Endodermal cell (in vitro differentiated cells): ENCODE measurements at regions not wholly inside any gene's neighbourhood (a gene's known extent, or its start where the extent isn't known, plus 50 kb on each side); places are given as distances from the start of the nearest gene placed in this dataset.

Source experiments
- DNase-seq: peaks from one replicate; pipeline ENCODE4 v3.0.0-alpha.2; 2017
- H3K27ac ChIP-seq: 2 replicates; pipeline ENCODE4 v1.5.1; 2013; ENCODE audit warnings: mild to moderate bottlenecking, low read depth, low read length, moderate library complexity
- H3K27me3 ChIP-seq: 2 replicates; pipeline ENCODE4 v1.6.1; 2013; ENCODE audit warnings: mild to moderate bottlenecking, low read length, moderate library complexity; ENCODE audit not compliant: insufficient read depth, control insufficient read depth, poor library complexity, severe bottlenecking
- H3K36me3 ChIP-seq: 2 replicates; pipeline ENCODE4 v1.7.0; 2013; ENCODE audit warnings: mild to moderate bottlenecking, low read length, moderate library complexity; ENCODE audit not compliant: control insufficient read depth, insufficient read depth
- H3K4me1 ChIP-seq: one replicate; pipeline ENCODE4 v1.7.0; 2013; ENCODE audit warnings: low read length; ENCODE audit not compliant: control insufficient read depth, insufficient read depth
- H3K4me3 ChIP-seq: 2 replicates; pipeline ENCODE4 v1.5.1; 2013; ENCODE audit warnings: mild to moderate bottlenecking, low read length, moderate library complexity
- H3K9ac ChIP-seq: 2 replicates; pipeline ENCODE4 v1.6.1; 2013; ENCODE audit warnings: mild to moderate bottlenecking, low read length, moderate library complexity; ENCODE audit not compliant: poor library complexity, severe bottlenecking; ENCODE audit errors: extremely low read depth
- H3K9me3 ChIP-seq: 2 replicates; pipeline ENCODE4 v1.6.1; 2013; ENCODE audit warnings: mild to moderate bottlenecking, low read length, moderate library complexity; ENCODE audit not compliant: control insufficient read depth
- H3K27ac Mint-ChIP-seq: 2 replicates; pipeline ENCODE4 v1.8.0; 2020; ENCODE audit warnings: mixed read lengths
- H3K27me3 Mint-ChIP-seq: 2 replicates; pipeline ENCODE4 v1.8.0; 2021; ENCODE audit warnings: mild to moderate bottlenecking, mixed read lengths; ENCODE audit not compliant: insufficient read depth
- H3K36me3 Mint-ChIP-seq: 2 replicates; pipeline ENCODE4 v1.8.0; 2020; ENCODE audit warnings: low read depth, mixed read lengths
- H3K4me1 Mint-ChIP-seq: 2 replicates; pipeline ENCODE4 v1.8.0; 2020; ENCODE audit warnings: mixed read lengths
- H3K4me3 Mint-ChIP-seq: 2 replicates; pipeline ENCODE4 v1.8.0; 2020; ENCODE audit warnings: mild to moderate bottlenecking, moderate library complexity, mixed read lengths
- H3K9me3 Mint-ChIP-seq: 2 replicates; pipeline ENCODE4 v1.8.0; 2020; ENCODE audit warnings: mild to moderate bottlenecking, mixed read lengths
- CTCF ChIP-seq: fragments of 200-600 bp; sonication (generic); conservative IDR thresholded peaks from 2 replicates; pipeline ENCODE4 v1.5.0; 2021; ENCODE audit warnings: antibody characterized with exemption, mild to moderate bottlenecking
- WGBS, 2 experiments: methylation state at CpG; one replicate each; pipeline versions ENCODE4 v1.1.5 to v1.1.7; 2013; ENCODE audit warnings: missing lambda C conversion rate in 2 of 2, mixed read lengths in 1 of 2; ENCODE audit not compliant: insufficient coverage in 1 of 2, insufficient read length in 1 of 2; 5-methylcytosine and 5-hydroxymethylcytosine counted together

- no peak overlapping the region for H3K4me3 Mint-ChIP-seq
- DNase-seq, result no peak
- no peak for TF ChIP-seq CTCF
- H3K4me1 Mint-ChIP-seq, result no peaks in the 10 kb centered on the region
- no peak overlapping the region for H3K4me3 ChIP-seq
- H3K27ac ChIP-seq, result no peak overlapping the region
- H3K9me3 Mint-ChIP-seq, result no peaks in the 10 kb centered on the region
- no peaks in the 10 kb centered on the region for H3K36me3 Mint-ChIP-seq
- H3K27me3 ChIP-seq, result no peaks in the 10 kb centered on the region
- 94 to 96% methylated on average over 2 to 3 of the region's 3 CpGs for WGBS, 2 experiments
- H3K9ac ChIP-seq, result no peak overlapping the region
- H3K9me3 ChIP-seq, result no peaks in the 10 kb centered on the region
- H3K27ac Mint-ChIP-seq, result no peak overlapping the region
- no peaks in the 10 kb centered on the region for H3K4me1 ChIP-seq
- no peaks in the 10 kb centered on the region for H3K36me3 ChIP-seq
- H3K27me3 Mint-ChIP-seq, result no peaks in the 10 kb centered on the region
Measured at GRCh38 chr7:96563409-96563808, 146.2 kb downstream of the SEM1 start.

GRCh38 chr7:96562966-96563365 is 146.7 kb downstream of the SEM1 start:
- Histone ChIP-seq H3K4me3 (no peak overlapping the region), H3K36me3 (no peaks in the 10 kb centered on the region), H3K4me1 (no peaks in the 10 kb centered on the region), H3K9ac (no peak overlapping the region), H3K27me3 (no peaks in the 10 kb centered on the region), H3K27ac (no peak overlapping the region), H3K9me3 (no peaks in the 10 kb centered on the region)
- H3K4me1 Mint-ChIP-seq, result no peaks in the 10 kb centered on the region
- H3K27ac Mint-ChIP-seq, result no peak overlapping the region
- no peaks in the 10 kb centered on the region for H3K36me3 Mint-ChIP-seq
- no peak for TF ChIP-seq CTCF
- no peak overlapping the region for H3K4me3 Mint-ChIP-seq
- no peaks in the 10 kb centered on the region for H3K27me3 Mint-ChIP-seq
- DNase-seq, result no peak
- no peaks in the 10 kb centered on the region for H3K9me3 Mint-ChIP-seq

GRCh38 chr7:96562458-96562857 is 147.2 kb downstream of the SEM1 start:
- Mint-ChIP-seq H3K4me3 (no peak overlapping the region), H3K27ac (no peak overlapping the region)

More at GRCh38 chr7:96562458-96562857, 147.2 kb downstream of the SEM1 start:
- H3K27me3 ChIP-seq, result no peaks in the 10 kb centered on the region
- no peak for DNase-seq
- H3K36me3 Mint-ChIP-seq, result no peaks in the 10 kb centered on the region
- no peaks in the 10 kb centered on the region for H3K9me3 ChIP-seq
- no peak overlapping the region for H3K9ac ChIP-seq
- no peaks in the 10 kb centered on the region for H3K4me1 Mint-ChIP-seq
- H3K9me3 Mint-ChIP-seq, result no peaks in the 10 kb centered on the region
- no peaks in the 10 kb centered on the region for H3K27me3 Mint-ChIP-seq
- no peaks in the 10 kb centered on the region for H3K4me1 ChIP-seq
- H3K4me3 ChIP-seq, result no peak overlapping the region
- no peak overlapping the region for H3K27ac ChIP-seq
- 65% methylated on average over 3 of the region's 4 CpGs; no CpG with 5 or more reads in 1 of the 2 experiments for WGBS, 2 experiments
- TF ChIP-seq CTCF, result no peak
- no peaks in the 10 kb centered on the region for H3K36me3 ChIP-seq
